ENCODE measurements at regions not wholly inside any gene's neighbourhood (a gene's known extent, or its start where the extent isn't known, plus 50 kb on each side); places are given as distances from the start of the nearest gene placed in this dataset.

- H3K36me3 ChIP-seq (ENCODE audit: control insufficient read depth, insufficient read depth, low read length), result no peaks in the 10 kb centered on the region
- no peak for FAIRE-seq
- no peak for TF ChIP-seq CTCF (IDR thresholded peaks at IDR 0.05; ENCODE audit: insufficient read depth, low read length, severe bottlenecking)
- no peak overlapping the region for H3K4me3 ChIP-seq (ENCODE audit: low read depth, low read length)
- no peak for DNase-seq (ENCODE audit: low read depth)
- H3K27me3 ChIP-seq (ENCODE audit: control insufficient read depth, insufficient read depth, low read length), result no peaks in the 10 kb centered on the region
Observed at GRCh38 chr7:69187824-69188333, 410.4 kb upstream of the AUTS2 start.

- H3K27me3 ChIP-seq (ENCODE audit: control insufficient read depth, insufficient read depth, low read length), result no peaks in the 10 kb centered on the region
- no peaks in the 10 kb centered on the region for H3K36me3 ChIP-seq (ENCODE audit: control insufficient read depth, insufficient read depth, low read length)
- TF ChIP-seq CTCF (IDR thresholded peaks at IDR 0.05; ENCODE audit: insufficient read depth, low read length, severe bottlenecking), result no peak
- no peak overlapping the region for H3K4me3 ChIP-seq (ENCODE audit: low read depth, low read length)
- FAIRE-seq (no peak), DNase-seq (ENCODE audit: low read depth) (no peak)
Observed at GRCh38 chr7:69189406-69189805, 408.9 kb upstream of the AUTS2 start.

DNA sequence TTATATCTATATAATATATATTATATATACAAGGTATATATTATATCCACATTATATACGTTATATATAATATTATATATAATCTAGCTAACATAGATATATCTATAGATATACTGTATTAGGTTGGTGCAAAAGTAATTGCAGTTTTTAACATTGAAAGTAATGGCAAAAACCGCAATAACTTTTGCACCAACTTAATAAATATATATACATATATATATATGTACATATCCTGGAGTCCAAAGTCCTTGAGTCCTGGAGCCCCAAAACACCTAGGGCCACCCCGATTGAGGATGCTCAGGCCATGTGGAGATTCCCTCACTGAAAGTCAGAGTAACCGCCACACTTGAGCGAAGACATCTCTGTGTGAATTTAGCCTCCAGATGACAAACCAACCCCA, 408.2 kb upstream of the AUTS2 start:
- DNase-seq (ENCODE audit: low read depth) (no peak), FAIRE-seq (no peak)
- TF ChIP-seq CTCF (IDR thresholded peaks at IDR 0.05; ENCODE audit: insufficient read depth, low read length, severe bottlenecking), result no peak
- H3K36me3 ChIP-seq (ENCODE audit: control insufficient read depth, insufficient read depth, low read length), result no peaks in the 10 kb centered on the region
- H3K27me3 ChIP-seq (ENCODE audit: control insufficient read depth, insufficient read depth, low read length), result no peaks in the 10 kb centered on the region
- H3K4me3 ChIP-seq (ENCODE audit: low read depth, low read length), result no peak overlapping the region

GRCh38 chr7:69190763-69191162, 407.5 kb upstream of the AUTS2 start:
- H3K27me3 ChIP-seq (ENCODE audit: control insufficient read depth, insufficient read depth, low read length), result no peaks in the 10 kb centered on the region
- no peak for DNase-seq (ENCODE audit: low read depth)
- no peak overlapping the region for H3K4me3 ChIP-seq (ENCODE audit: low read depth, low read length)
- no peak for FAIRE-seq
- TF ChIP-seq CTCF (IDR thresholded peaks at IDR 0.05; ENCODE audit: insufficient read depth, low read length, severe bottlenecking), result no peak
- H3K36me3 ChIP-seq (ENCODE audit: control insufficient read depth, insufficient read depth, low read length), result no peaks in the 10 kb centered on the region

GRCh38 chr7:69192134-69192533, 406.1 kb upstream of the AUTS2 start:
- H3K4me3 ChIP-seq (ENCODE audit: low read depth, low read length), result no peak overlapping the region
- DNase-seq (ENCODE audit: low read depth) (no peak), FAIRE-seq (no peak)
- H3K36me3 ChIP-seq (ENCODE audit: control insufficient read depth, insufficient read depth, low read length), result no peaks in the 10 kb centered on the region
- no peak for TF ChIP-seq CTCF (IDR thresholded peaks at IDR 0.05; ENCODE audit: insufficient read depth, low read length, severe bottlenecking)
- no peaks in the 10 kb centered on the region for H3K27me3 ChIP-seq (ENCODE audit: control insufficient read depth, insufficient read depth, low read length)

DNA sequence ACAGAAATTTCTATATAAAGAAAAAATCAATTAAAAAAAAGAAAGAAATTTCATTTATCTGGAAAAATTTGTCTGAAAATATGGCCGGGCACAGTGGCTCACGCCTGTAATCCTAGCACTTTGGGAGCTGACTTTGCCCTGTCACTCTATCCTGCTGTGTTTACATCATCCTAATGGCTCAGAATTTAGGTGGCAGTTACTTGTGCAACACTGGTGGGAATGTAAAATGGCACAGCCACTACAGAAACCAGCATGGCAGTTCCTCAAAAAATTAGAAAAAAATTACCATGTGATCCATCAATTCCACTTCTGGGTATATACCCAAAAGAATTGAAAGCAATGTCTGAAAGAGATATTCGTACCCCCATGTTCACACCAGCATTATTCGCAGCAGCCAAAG, 405.2 kb upstream of the AUTS2 start:
- no peak for DNase-seq (ENCODE audit: low read depth)
- Histone ChIP-seq H3K36me3 (ENCODE audit: control insufficient read depth, insufficient read depth, low read length) (no peaks in the 10 kb centered on the region), H3K4me3 (ENCODE audit: low read depth, low read length) (no peak overlapping the region), H3K27me3 (ENCODE audit: control insufficient read depth, insufficient read depth, low read length) (no peaks in the 10 kb centered on the region)
- no peak for FAIRE-seq
- TF ChIP-seq CTCF (IDR thresholded peaks at IDR 0.05; ENCODE audit: insufficient read depth, low read length, severe bottlenecking), result no peak
